ENCODE measurements at regions not wholly inside any gene's neighbourhood (a gene's known extent, or its start where the extent isn't known, plus 50 kb on each side); places are given as distances from the start of the nearest gene placed in this dataset.

- H3K4me3 ChIP-seq (ENCODE audit: low read depth in 1 of 2, low read length in 1 of 2): no peak overlapping the region
- no peaks in the 10 kb centered on the region for H3K9me3 ChIP-seq
- peaks cover 75% of the 10 kb centered on the region for H3K27me3 ChIP-seq
- TF ChIP-seq, protein P1, sequence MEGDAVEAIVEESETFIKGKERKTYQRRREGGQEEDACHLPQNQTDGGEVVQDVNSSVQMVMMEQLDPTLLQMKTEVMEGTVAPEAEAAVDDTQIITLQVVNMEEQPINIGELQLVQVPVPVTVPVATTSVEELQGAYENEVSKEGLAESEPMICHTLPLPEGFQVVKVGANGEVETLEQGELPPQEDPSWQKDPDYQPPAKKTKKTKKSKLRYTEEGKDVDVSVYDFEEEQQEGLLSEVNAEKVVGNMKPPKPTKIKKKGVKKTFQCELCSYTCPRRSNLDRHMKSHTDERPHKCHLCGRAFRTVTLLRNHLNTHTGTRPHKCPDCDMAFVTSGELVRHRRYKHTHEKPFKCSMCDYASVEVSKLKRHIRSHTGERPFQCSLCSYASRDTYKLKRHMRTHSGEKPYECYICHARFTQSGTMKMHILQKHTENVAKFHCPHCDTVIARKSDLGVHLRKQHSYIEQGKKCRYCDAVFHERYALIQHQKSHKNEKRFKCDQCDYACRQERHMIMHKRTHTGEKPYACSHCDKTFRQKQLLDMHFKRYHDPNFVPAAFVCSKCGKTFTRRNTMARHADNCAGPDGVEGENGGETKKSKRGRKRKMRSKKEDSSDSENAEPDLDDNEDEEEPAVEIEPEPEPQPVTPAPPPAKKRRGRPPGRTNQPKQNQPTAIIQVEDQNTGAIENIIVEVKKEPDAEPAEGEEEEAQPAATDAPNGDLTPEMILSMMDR (IDR thresholded peaks at IDR 0.05): no peak
- H3K36me3 ChIP-seq: no peaks in the 10 kb centered on the region
- no peaks in the 10 kb centered on the region for H3K4me1 ChIP-seq (ENCODE audit: control insufficient read depth in 1 of 2, insufficient read depth in 1 of 2, low read depth in 1 of 2, low read length in 1 of 2)
- H3K27ac ChIP-seq: no peak overlapping the region
These were observed 64.7 kb upstream of the GLI2 start for GRCh38 chr2:120670771-120671480.

- peaks cover 91% of the 10 kb centered on the region for H3K27me3 ChIP-seq
- H3K9me3 ChIP-seq: no peaks in the 10 kb centered on the region
- H3K27ac ChIP-seq: no peak overlapping the region
- no peak overlapping the region for H3K4me3 ChIP-seq (ENCODE audit: low read depth in 1 of 2, low read length in 1 of 2)
- no peaks in the 10 kb centered on the region for H3K36me3 ChIP-seq
- H3K4me1 ChIP-seq (ENCODE audit: control insufficient read depth in 1 of 2, insufficient read depth in 1 of 2, low read depth in 1 of 2, low read length in 1 of 2): no peaks in the 10 kb centered on the region
- TF ChIP-seq, protein P1 (IDR thresholded peaks at IDR 0.05): no peak
These were observed 63.0 kb upstream of the GLI2 start for GRCh38 chr2:120672526-120673204.

DNA sequence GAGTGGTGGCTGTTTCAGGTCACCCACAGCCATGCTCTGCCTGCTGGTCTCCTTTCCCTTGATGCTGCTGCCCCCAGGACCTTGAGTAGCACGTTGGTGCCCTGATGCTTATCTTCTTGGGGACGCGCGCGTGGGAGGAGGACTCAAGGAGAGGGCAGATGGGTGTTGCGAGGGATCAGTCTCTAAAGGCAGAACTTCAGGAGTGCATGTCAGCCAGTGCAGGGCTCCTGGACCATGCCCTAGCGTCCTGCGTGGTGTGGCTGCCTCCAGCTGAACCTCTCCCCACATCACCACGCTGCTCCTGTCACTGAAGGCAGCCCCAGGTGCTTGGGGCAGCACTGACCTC, 62.5 kb upstream of the GLI2 start:
- H3K9me3 ChIP-seq: no peaks in the 10 kb centered on the region
- TF ChIP-seq, protein P1 (IDR thresholded peaks at IDR 0.05): no peak

DNA sequence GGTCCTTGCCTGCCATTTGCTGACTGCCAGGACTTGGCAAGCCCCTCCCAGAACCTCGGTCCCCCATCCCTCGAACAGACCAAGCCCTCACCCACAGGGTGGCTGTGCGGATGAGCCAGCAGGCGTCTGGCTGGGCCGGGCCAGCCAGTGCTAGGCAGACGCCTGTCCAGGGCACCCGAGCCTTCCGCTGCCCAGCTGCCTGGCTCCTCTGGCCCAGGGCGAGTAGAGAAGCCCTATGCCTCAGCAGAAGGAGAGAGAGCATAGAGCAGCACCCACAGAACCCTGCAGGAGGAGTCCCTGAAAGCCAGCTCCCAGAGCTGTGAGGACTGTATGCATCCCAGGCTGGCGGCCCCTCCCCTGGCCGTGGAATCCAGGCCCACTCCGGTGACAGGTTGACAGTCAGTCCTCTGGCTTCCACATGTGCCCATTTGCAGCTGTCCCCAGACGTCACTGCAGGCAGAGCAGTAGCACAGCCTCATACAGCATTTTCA, 62.1 kb upstream of the GLI2 start:
- no peak overlapping the region for H3K27ac ChIP-seq
- peaks cover 90% of the 10 kb centered on the region for H3K27me3 ChIP-seq
- H3K36me3 ChIP-seq: no peaks in the 10 kb centered on the region
- H3K4me3 ChIP-seq (ENCODE audit: low read depth in 1 of 2, low read length in 1 of 2): no peak overlapping the region
- TF ChIP-seq, protein P1 (IDR thresholded peaks at IDR 0.05): no peak
- no peaks in the 10 kb centered on the region for H3K9me3 ChIP-seq
- no peaks in the 10 kb centered on the region for H3K4me1 ChIP-seq (ENCODE audit: control insufficient read depth in 1 of 2, insufficient read depth in 1 of 2, low read depth in 1 of 2, low read length in 1 of 2)

More for the DNA sequence above, 62.5 kb upstream of the GLI2 start:
- Histone ChIP-seq H3K27me3 (peaks cover 90% of the 10 kb centered on the region), H3K4me1 (ENCODE audit: control insufficient read depth in 1 of 2, insufficient read depth in 1 of 2, low read depth in 1 of 2, low read length in 1 of 2) (no peaks in the 10 kb centered on the region), H3K36me3 (no peaks in the 10 kb centered on the region), H3K4me3 (ENCODE audit: low read depth in 1 of 2, low read length in 1 of 2) (no peak overlapping the region), H3K27ac (no peak overlapping the region)

GRCh38 chr2:120674246-120675170, 61.2 kb upstream of the GLI2 start:
- H3K36me3 ChIP-seq: no peaks in the 10 kb centered on the region
- H3K9me3 ChIP-seq: no peaks in the 10 kb centered on the region
- no peak overlapping the region for H3K27ac ChIP-seq
- TF ChIP-seq, protein P1 (IDR thresholded peaks at IDR 0.05): no peak
- H3K27me3 ChIP-seq: peaks cover 89% of the 10 kb centered on the region
- no peaks in the 10 kb centered on the region for H3K4me1 ChIP-seq (ENCODE audit: control insufficient read depth in 1 of 2, insufficient read depth in 1 of 2, low read depth in 1 of 2, low read length in 1 of 2)
- H3K4me3 ChIP-seq (ENCODE audit: low read depth in 1 of 2, low read length in 1 of 2): no peak overlapping the region

Data from neutrophil (primary cell).